B cell (primary cell): ENCODE measurements at regions not wholly inside any gene's neighbourhood (a gene's known extent, or its start where the extent isn't known, plus 50 kb on each side); places are given as distances from the start of the nearest gene placed in this dataset.

Experiments used
- CTCF ChIP-seq: fragments of 200-600 bp; IDR thresholded peaks from one replicate; pipeline ENCODE4 v1.8.0; 2022; ENCODE audit warnings: antibody characterized with exemption, mild to moderate bottlenecking
- EZH2 ChIP-seq: IDR thresholded peaks from 2 replicates; pipeline ENCODE4 v1.6.1; 2012; ENCODE audit warnings: borderline replicate concordance, low read depth, mild to moderate bottlenecking, moderate library complexity, low read length; ENCODE audit not compliant: insufficient read depth, poor library complexity, severe bottlenecking

- TF ChIP-seq EZH2, result no peak
- no peak for TF ChIP-seq CTCF
Observed at GRCh38 chrX:140434347-140434746, 70.5 kb downstream of the SOX3 start.
